H9 (cell line): ENCODE measurements at regions not wholly inside any gene's neighbourhood (a gene's known extent, or its start where the extent isn't known, plus 50 kb on each side); places are given as distances from the start of the nearest gene placed in this dataset.

ENCODE experiments used
- DNase-seq: peaks from one replicate; pipeline ENCODE4 v3.0.0-alpha.2; 2017
- H2AFZ ChIP-seq: one replicate; pipeline ENCODE4 v1.6.1; 2013; ENCODE audit warnings: mild to moderate bottlenecking, low read length, control low read depth, moderate library complexity
- H2AK5ac ChIP-seq: 2 replicates; pipeline ENCODE4 v1.6.1; 2013; ENCODE audit warnings: low read length, control low read depth, mixed read lengths; ENCODE audit not compliant: insufficient read length
- H2BK120ac ChIP-seq: one replicate; pipeline ENCODE4 v1.6.1; 2013; ENCODE audit warnings: low read depth, mild to moderate bottlenecking, low read length, control low read depth, inconsistent platforms; ENCODE audit not compliant: poor library complexity, severe bottlenecking
- H2BK12ac ChIP-seq: 2 replicates; pipeline ENCODE4 v1.6.1; 2013; ENCODE audit warnings: low read length, control low read depth, mixed read lengths, low read depth; ENCODE audit not compliant: insufficient read length
- H2BK15ac ChIP-seq: 2 replicates; pipeline ENCODE4 v1.6.1; 2013; ENCODE audit warnings: low read depth, low read length, control low read depth
- H2BK20ac ChIP-seq: one replicate; pipeline ENCODE4 v1.6.1; 2013; ENCODE audit warnings: low read depth, mild to moderate bottlenecking, low read length, control low read depth, inconsistent platforms; ENCODE audit not compliant: poor library complexity, severe bottlenecking
- H2BK5ac ChIP-seq: 2 replicates; pipeline ENCODE4 v1.6.1; 2013; ENCODE audit warnings: low read length, control low read depth, mixed read lengths; ENCODE audit not compliant: insufficient read length
- H3K14ac ChIP-seq: 2 replicates; pipeline ENCODE4 v1.6.1; 2013; ENCODE audit warnings: low read length, control low read depth; ENCODE audit not compliant: insufficient read depth
- H3K18ac ChIP-seq: 2 replicates; pipeline ENCODE4 v1.6.1; 2013; ENCODE audit warnings: low read depth, mild to moderate bottlenecking, mixed read lengths, low read length, control low read depth; ENCODE audit not compliant: insufficient read length
- H3K23ac ChIP-seq: 2 replicates; pipeline ENCODE4 v1.6.1; 2013; ENCODE audit warnings: low read length, control low read depth, mixed read lengths, low read depth; ENCODE audit not compliant: insufficient read length
- H3K23me2 ChIP-seq: 2 replicates; pipeline ENCODE4 v1.6.1; 2013; ENCODE audit warnings: low read depth, mild to moderate bottlenecking, mixed read lengths, low read length, control low read depth; ENCODE audit not compliant: insufficient read length, poor library complexity, severe bottlenecking
- H3K27ac ChIP-seq: 2 replicates; pipeline ENCODE4 v1.5.1; 2013; ENCODE audit warnings: low read length, control low read depth, mixed read lengths, low read depth; ENCODE audit not compliant: insufficient read length
- H3K27me3 ChIP-seq: 2 replicates; pipeline ENCODE4 v1.6.1; 2013; ENCODE audit warnings: low read length, control low read depth, inconsistent platforms; ENCODE audit not compliant: insufficient read depth
- H3K4ac ChIP-seq: 2 replicates; pipeline ENCODE4 v1.6.1; 2013; ENCODE audit warnings: low read depth, mild to moderate bottlenecking, control low read depth, inconsistent platforms, low read length, moderate library complexity
- H3K4me1 ChIP-seq: 2 replicates; pipeline ENCODE4 v1.6.1; 2013; ENCODE audit warnings: low read length, control low read depth, inconsistent platforms; ENCODE audit not compliant: insufficient read depth
- H3K4me2 ChIP-seq: 2 replicates; pipeline ENCODE4 v1.6.1; 2013; ENCODE audit warnings: low read length, control low read depth, mixed read lengths; ENCODE audit not compliant: insufficient read length, insufficient read depth
- H3K56ac ChIP-seq: 2 replicates; pipeline ENCODE4 v1.6.1; 2013; ENCODE audit warnings: low read depth, mild to moderate bottlenecking, mixed read lengths, low read length, control low read depth; ENCODE audit not compliant: insufficient read length
- H3K79me1 ChIP-seq: 2 replicates; pipeline ENCODE4 v1.6.1; 2013; ENCODE audit warnings: low read depth, mild to moderate bottlenecking, moderate library complexity, low read length, control low read depth, inconsistent platforms; ENCODE audit not compliant: insufficient read depth, poor library complexity, severe bottlenecking
- H3K79me2 ChIP-seq: 2 replicates; pipeline ENCODE4 v1.6.1; 2013; ENCODE audit warnings: low read length, control low read depth, inconsistent platforms; ENCODE audit not compliant: insufficient read depth
- H3K9ac ChIP-seq: 2 replicates; pipeline ENCODE4 v1.6.1; 2013; ENCODE audit warnings: low read length, control low read depth, mixed read lengths; ENCODE audit not compliant: insufficient read length; ENCODE audit errors: extremely low read depth
- H3K9me3 ChIP-seq: one replicate; pipeline ENCODE4 v1.6.1; 2013; ENCODE audit warnings: low read depth, low read length, inconsistent platforms; ENCODE audit not compliant: control insufficient read depth
- H3T11ph ChIP-seq: one replicate; pipeline ENCODE4 v1.6.1; 2013; ENCODE audit warnings: mild to moderate bottlenecking, low read length, control low read depth, inconsistent platforms
- H4K20me1 ChIP-seq: one replicate; pipeline ENCODE4 v1.6.1; 2013; ENCODE audit not compliant: control insufficient read depth, insufficient read length, insufficient read depth
- H4K5ac ChIP-seq: 2 replicates; pipeline ENCODE4 v1.6.1; 2013; ENCODE audit warnings: low read depth, mild to moderate bottlenecking, mixed read lengths, low read length, control low read depth; ENCODE audit not compliant: insufficient read length
- H4K8ac ChIP-seq: replicated peaks from 2 replicates; pipeline ENCODE4 v1.6.1; 2013; ENCODE audit warnings: low read length, control low read depth, mixed read lengths, low read depth; ENCODE audit not compliant: insufficient read length
- H4K91ac ChIP-seq: 2 replicates; pipeline ENCODE4 v1.6.1; 2013; ENCODE audit warnings: low read depth, mild to moderate bottlenecking, moderate library complexity, mixed read lengths, low read length, control low read depth; ENCODE audit not compliant: insufficient read length
- H3K27ac Mint-ChIP-seq, 3 experiments: 2 replicates in 2 of 3; 3 replicates in 1 of 3; pipeline ENCODE4 v1.8.0; 2020 to 2021; ENCODE audit warnings: mixed read lengths in 3 of 3, mild to moderate bottlenecking in 1 of 3, moderate library complexity in 1 of 3
- H3K27me3 Mint-ChIP-seq: 2 replicates; pipeline ENCODE4 v1.8.0; 2021; ENCODE audit warnings: low read depth, mild to moderate bottlenecking, moderate library complexity, mixed read lengths
- H3K36me3 Mint-ChIP-seq, 3 experiments: 2 replicates in 2 of 3; 3 replicates in 1 of 3; pipeline ENCODE4 v1.8.0; 2020 to 2021; ENCODE audit warnings: low read depth in 3 of 3, mixed read lengths in 3 of 3; ENCODE audit not compliant: insufficient read depth in 1 of 3
- H3K4me1 Mint-ChIP-seq, 2 experiments: 2 replicates each; pipeline ENCODE4 v1.8.0; 2020; ENCODE audit warnings: mixed read lengths in 2 of 2
- H3K4me3 Mint-ChIP-seq, 2 experiments: 2 replicates in 1 of 2; 3 replicates in 1 of 2; pipeline ENCODE4 v1.8.0; 2020 to 2021; ENCODE audit warnings: mild to moderate bottlenecking in 2 of 2, mixed read lengths in 2 of 2, moderate library complexity in 1 of 2
- H3K9me3 Mint-ChIP-seq, 2 experiments: 2 replicates in 1 of 2; 3 replicates in 1 of 2; pipeline ENCODE4 v1.8.0; 2020; ENCODE audit warnings: mild to moderate bottlenecking in 2 of 2, mixed read lengths in 2 of 2, moderate library complexity in 1 of 2
- WGBS: extraction: QIAGEN DNeasy Blood & Tissue Kit; methylation state at CpG from one replicate; pipeline ENCODE4 v1.1.7; 2013; ENCODE audit warnings: missing lambda C conversion rate, low lambda C conversion rate, mixed read lengths; ENCODE audit not compliant: insufficient read length; ENCODE audit errors: extremely low coverage; 5-methylcytosine and 5-hydroxymethylcytosine counted together
- TF ChIP-seq, protein P1 (sequence below): fragments of 200-600 bp; sonication (generic); conservative IDR thresholded peaks from 3 replicates; pipeline ENCODE4 v1.8.0; 2021; ENCODE audit warnings: antibody characterized with exemption, mild to moderate bottlenecking

DNA sequence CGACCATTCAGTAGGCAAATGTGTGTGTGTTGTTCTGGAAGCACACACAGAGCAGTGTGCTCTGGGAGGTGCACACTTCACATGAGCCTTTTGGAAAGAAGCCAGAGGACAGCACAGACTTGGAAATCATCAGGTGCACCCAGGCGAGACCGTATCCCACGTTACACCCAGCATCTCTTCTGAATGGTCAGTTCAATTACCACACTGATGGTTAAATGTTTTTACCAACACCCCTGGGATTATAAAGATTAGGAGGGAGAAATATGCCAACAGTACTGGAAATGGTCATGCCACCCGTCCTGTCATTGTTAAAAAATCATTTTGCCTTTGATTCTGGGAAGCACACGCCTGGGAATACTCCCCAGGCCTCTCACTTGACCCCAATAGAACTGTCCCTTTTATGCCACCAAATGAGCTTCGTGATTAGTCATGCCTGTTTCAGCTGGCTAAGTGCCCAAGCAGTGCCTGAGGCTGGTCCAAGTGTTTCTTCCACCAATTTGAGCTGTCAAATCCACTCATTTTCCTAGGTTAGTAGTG is 183.7 kb downstream of the NRP2 start:
- H4K8ac ChIP-seq, result no peak overlapping the region
- H4K20me1 ChIP-seq, result no peaks in the 10 kb centered on the region
- no peaks in the 10 kb centered on the region for H3K4me1 ChIP-seq
- no peak overlapping the region for H2BK12ac ChIP-seq
- DNase-seq, result no peak
- no peaks in the 10 kb centered on the region for H3K79me2 ChIP-seq
- no peaks in the 10 kb centered on the region for H3K79me1 ChIP-seq
- H2AFZ ChIP-seq, result no peak overlapping the region
- no peak overlapping the region for H4K5ac ChIP-seq
- no peak overlapping the region for H3K4me3 Mint-ChIP-seq
- H3K27me3 Mint-ChIP-seq, result no peaks in the 10 kb centered on the region
- H4K91ac ChIP-seq, result no peak overlapping the region
- H3K23me2 ChIP-seq, result no peaks in the 10 kb centered on the region
- H3K9me3 ChIP-seq, result no peaks in the 10 kb centered on the region
- peaks cover 0 to 5% of the 10 kb centered on the region in 2 experiments; a peak in 2 of 4 replicates for H3K4me1 Mint-ChIP-seq
- no peak overlapping the region for H3K27ac Mint-ChIP-seq
- H2BK15ac ChIP-seq, result no peak overlapping the region
- no peak overlapping the region for H3K4me2 ChIP-seq
- H3T11ph ChIP-seq, result no peak overlapping the region
- H3K4ac ChIP-seq, result no peak overlapping the region
- TF ChIP-seq, protein P1, sequence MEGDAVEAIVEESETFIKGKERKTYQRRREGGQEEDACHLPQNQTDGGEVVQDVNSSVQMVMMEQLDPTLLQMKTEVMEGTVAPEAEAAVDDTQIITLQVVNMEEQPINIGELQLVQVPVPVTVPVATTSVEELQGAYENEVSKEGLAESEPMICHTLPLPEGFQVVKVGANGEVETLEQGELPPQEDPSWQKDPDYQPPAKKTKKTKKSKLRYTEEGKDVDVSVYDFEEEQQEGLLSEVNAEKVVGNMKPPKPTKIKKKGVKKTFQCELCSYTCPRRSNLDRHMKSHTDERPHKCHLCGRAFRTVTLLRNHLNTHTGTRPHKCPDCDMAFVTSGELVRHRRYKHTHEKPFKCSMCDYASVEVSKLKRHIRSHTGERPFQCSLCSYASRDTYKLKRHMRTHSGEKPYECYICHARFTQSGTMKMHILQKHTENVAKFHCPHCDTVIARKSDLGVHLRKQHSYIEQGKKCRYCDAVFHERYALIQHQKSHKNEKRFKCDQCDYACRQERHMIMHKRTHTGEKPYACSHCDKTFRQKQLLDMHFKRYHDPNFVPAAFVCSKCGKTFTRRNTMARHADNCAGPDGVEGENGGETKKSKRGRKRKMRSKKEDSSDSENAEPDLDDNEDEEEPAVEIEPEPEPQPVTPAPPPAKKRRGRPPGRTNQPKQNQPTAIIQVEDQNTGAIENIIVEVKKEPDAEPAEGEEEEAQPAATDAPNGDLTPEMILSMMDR, result no peak
- no peak overlapping the region for H3K9ac ChIP-seq
- WGBS, result no CpG with 5 or more reads among the region's 7 CpGs
- no peaks in the 10 kb centered on the region for H3K36me3 Mint-ChIP-seq
- no peak overlapping the region for H3K23ac ChIP-seq
- no peaks in the 10 kb centered on the region for H3K27me3 ChIP-seq
- H2BK20ac ChIP-seq, result no peak overlapping the region
- no peak overlapping the region for H2BK120ac ChIP-seq
- H2AK5ac ChIP-seq, result no peak overlapping the region
- H3K14ac ChIP-seq, result no peak overlapping the region; the same call in 1 of the 2 replicates
- no peak overlapping the region for H3K56ac ChIP-seq
- no peak overlapping the region for H3K27ac ChIP-seq
- H3K9me3 Mint-ChIP-seq, result no peaks in the 10 kb centered on the region
- H2BK5ac ChIP-seq, result no peak overlapping the region
- H3K18ac ChIP-seq, result no peak overlapping the region
